ENCODE measurements at regions not wholly inside any gene's neighbourhood (a gene's known extent, or its start where the extent isn't known, plus 50 kb on each side); places are given as distances from the start of the nearest gene placed in this dataset.

DNA sequence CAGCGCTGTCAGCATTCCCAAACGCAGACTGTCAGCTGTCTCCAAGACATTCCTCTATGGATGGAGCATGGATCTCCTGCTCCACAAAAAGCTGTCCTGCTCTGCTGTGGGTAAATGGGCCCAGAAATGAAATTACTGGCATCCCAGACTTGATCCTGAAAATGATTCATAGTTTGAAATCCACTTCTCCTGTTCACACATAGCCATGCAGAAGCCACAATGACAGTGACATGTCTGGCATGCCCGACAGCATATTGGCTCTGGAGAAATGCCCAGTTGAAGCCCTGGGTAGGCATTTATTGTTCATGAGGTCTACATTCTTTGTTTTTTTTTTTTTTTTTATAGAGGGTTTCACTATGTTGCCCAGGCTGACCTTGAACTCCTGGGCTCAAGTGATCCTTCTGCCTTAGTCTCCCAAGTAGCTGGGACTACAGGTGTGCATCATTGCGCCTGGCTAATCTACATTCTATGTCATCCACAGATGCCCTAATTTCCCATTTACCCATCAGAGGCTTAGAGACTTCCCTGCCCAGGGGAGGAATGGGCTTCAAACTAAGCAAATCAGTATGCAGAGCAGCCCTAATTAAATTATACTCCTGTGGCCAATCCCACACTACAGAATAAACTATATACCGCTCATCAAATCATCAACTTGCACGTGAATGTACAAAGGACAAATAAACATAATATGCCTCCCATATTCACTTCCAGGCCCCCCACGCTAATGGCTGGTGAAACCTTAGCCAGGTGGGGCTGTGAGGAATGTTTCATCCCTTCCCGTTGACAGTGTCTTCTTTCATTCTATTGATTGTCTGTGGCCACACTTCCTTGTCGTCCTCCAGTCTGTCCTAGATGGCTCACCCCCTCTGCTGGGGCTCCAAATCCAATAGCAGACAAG is 61.8 kb upstream of the EEPD1 start:
- no peak for DNase-seq (ENCODE audit: low read depth, low spot score)
- Histone ChIP-seq H3K27me3 (ENCODE audit: insufficient read depth, insufficient read length) (no peaks in the 10 kb centered on the region), H3K36me3 (ENCODE audit: insufficient read depth, insufficient read length, low read length) (no peaks in the 10 kb centered on the region), H3K9ac (ENCODE audit: insufficient read length, low read depth) (no peak overlapping the region), H3K4me3 (ENCODE audit: insufficient read length, low read depth) (no peak overlapping the region), H3K9me3 (ENCODE audit: insufficient read depth, low read length) (peaks cover 20% of the 10 kb centered on the region), H3K4me1 (ENCODE audit: insufficient read depth, insufficient read length) (no peaks in the 10 kb centered on the region)
- TF ChIP-seq YY1 (IDR thresholded peaks at IDR 0.05; ENCODE audit: insufficient read depth, insufficient read length) (no peak), SUZ12 (IDR thresholded peaks at IDR 0.05; ENCODE audit: extremely low read depth, insufficient read depth, insufficient read length) (no peak), ZNF274 (IDR thresholded peaks at IDR 0.05; ENCODE audit: low read depth, low read length) (no peak)

DNA sequence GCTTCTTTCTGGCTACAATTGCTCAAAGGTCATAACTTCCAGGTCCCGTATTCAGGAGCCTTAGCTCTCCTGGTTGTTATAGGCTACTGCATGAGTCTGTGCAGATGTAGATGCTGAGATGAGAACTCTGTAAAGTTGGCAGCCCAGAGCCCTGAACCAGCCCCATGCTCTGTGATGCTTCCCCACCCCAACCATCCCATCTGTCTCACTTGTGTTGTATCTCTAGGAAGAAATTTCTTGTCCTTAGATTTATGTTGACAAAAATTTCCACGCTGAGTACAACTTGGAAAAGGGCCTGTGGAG is 61.2 kb upstream of the EEPD1 start:
- no peak overlapping the region for H3K9ac ChIP-seq (ENCODE audit: insufficient read length, low read depth)

DNA sequence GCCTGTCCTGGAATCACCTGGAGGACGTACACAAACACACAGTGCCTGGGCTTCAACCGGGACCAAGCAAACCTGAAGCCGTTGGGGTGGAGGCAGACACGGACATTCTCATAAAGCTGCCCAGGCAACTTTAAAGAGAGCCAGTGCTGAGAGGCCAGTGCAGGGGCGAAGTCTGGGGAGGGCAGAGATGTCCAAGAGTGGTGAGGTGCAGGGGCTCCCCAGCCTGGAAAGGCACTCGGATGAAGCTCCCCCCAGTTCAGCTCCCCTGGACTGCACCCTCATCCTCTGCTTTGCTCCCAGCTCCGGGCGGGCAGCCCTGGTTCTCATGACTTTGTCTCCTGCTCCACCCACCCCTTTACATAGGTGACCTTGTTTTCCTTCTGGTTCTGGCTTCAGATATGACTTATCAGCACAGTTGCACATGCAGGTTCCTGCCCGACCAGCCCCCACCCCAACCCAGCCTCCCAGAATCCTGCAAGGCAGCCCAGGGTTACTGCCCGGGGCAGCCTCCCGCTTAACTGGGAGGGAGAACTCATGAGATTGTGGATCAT is 60.8 kb upstream of the EEPD1 start:
- no peak overlapping the region for H3K4me3 ChIP-seq (ENCODE audit: insufficient read length, low read depth)

More for the DNA sequence above, 61.2 kb upstream of the EEPD1 start:
- H3K27me3 ChIP-seq (ENCODE audit: insufficient read depth, insufficient read length): no peaks in the 10 kb centered on the region
- DNase-seq (ENCODE audit: low read depth, low spot score): no peak
- H3K4me1 ChIP-seq (ENCODE audit: insufficient read depth, insufficient read length): no peaks in the 10 kb centered on the region
- H3K4me3 ChIP-seq (ENCODE audit: insufficient read length, low read depth): no peak overlapping the region
- H3K36me3 ChIP-seq (ENCODE audit: insufficient read depth, insufficient read length, low read length): no peaks in the 10 kb centered on the region
- peaks cover 20% of the 10 kb centered on the region for H3K9me3 ChIP-seq (ENCODE audit: insufficient read depth, low read length)
- TF ChIP-seq ZNF274 (IDR thresholded peaks at IDR 0.05; ENCODE audit: low read depth, low read length): no peak

DNA sequence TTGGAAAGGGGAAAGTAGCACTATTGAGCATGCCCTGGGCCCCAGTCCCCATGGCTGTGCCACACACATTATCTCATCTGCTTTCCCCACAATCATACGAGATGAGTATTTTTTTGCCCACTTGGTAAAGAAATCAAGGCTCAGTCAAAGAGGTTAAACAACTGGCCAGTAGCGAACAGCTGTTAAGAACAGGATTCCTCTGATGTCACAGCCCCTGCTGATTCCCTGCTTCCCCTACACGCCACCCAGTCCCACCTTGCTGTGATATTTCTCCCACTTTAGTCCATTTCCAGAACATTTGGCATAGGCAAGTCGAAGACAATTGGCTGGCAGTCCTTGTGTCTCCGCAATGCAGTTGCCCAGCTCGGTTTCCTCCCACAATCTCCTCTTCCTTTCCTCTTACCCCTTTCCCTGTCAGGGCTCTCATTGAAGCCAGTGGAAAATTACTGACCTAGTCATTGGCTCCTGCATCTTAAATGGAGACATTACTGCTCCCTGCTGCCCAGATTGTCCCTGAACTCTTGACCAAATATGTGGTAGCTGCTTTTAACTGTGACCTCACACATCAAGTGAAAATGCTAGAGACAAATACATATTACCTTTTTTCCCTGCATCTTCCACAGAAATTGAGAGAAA is 56.5 kb upstream of the EEPD1 start:
- Histone ChIP-seq H3K9ac (ENCODE audit: insufficient read length, low read depth) (no peak overlapping the region), H3K9me3 (ENCODE audit: insufficient read depth, low read length) (no peaks in the 10 kb centered on the region), H3K36me3 (ENCODE audit: insufficient read depth, insufficient read length, low read length) (no peaks in the 10 kb centered on the region), H3K4me3 (ENCODE audit: insufficient read length, low read depth) (no peak overlapping the region), H3K4me1 (ENCODE audit: insufficient read depth, insufficient read length) (no peaks in the 10 kb centered on the region), H3K27me3 (ENCODE audit: insufficient read depth, insufficient read length) (no peaks in the 10 kb centered on the region)
- TF ChIP-seq ZNF274 (IDR thresholded peaks at IDR 0.05; ENCODE audit: low read depth, low read length) (no peak), SUZ12 (IDR thresholded peaks at IDR 0.05; ENCODE audit: extremely low read depth, insufficient read depth, insufficient read length) (no peak), YY1 (IDR thresholded peaks at IDR 0.05; ENCODE audit: insufficient read depth, insufficient read length) (no peak)
- no peak for DNase-seq (ENCODE audit: low read depth, low spot score)

More for the DNA sequence above, 60.8 kb upstream of the EEPD1 start:
- no peaks in the 10 kb centered on the region for H3K4me1 ChIP-seq (ENCODE audit: insufficient read depth, insufficient read length)
- H3K9ac ChIP-seq (ENCODE audit: insufficient read length, low read depth): no peak overlapping the region
- TF ChIP-seq YY1 (IDR thresholded peaks at IDR 0.05; ENCODE audit: insufficient read depth, insufficient read length): no peak
- TF ChIP-seq ZNF274 (IDR thresholded peaks at IDR 0.05; ENCODE audit: low read depth, low read length): no peak
- no peak for TF ChIP-seq SUZ12 (IDR thresholded peaks at IDR 0.05; ENCODE audit: extremely low read depth, insufficient read depth, insufficient read length)
- no peaks in the 10 kb centered on the region for H3K36me3 ChIP-seq (ENCODE audit: insufficient read depth, insufficient read length, low read length)
- DNase-seq (ENCODE audit: low read depth, low spot score): no peak
- H3K27me3 ChIP-seq (ENCODE audit: insufficient read depth, insufficient read length): no peaks in the 10 kb centered on the region
- peaks cover 20% of the 10 kb centered on the region for H3K9me3 ChIP-seq (ENCODE audit: insufficient read depth, low read length)

DNA sequence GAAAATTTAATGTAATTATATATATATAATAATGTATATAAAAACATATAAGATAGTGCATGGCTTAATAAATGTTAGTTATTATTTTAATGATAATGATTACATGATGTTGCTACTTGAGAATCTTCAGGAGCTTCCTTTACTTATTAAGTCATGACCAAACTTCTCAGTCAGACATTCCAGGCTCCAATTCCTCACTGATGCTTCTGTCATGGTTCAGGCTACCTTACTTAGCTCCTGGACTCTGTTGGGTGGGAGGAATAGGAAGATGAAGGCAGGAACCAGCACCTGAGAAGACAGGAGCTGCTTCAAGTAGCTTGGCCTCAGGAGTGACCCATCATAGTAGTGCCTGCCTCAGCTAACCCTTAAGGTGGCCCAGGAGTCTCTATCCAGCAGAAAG is 55.0 kb upstream of the EEPD1 start:
- TF ChIP-seq YY1 (IDR thresholded peaks at IDR 0.05; ENCODE audit: insufficient read depth, insufficient read length): no peak
- no peak for TF ChIP-seq ZNF274 (IDR thresholded peaks at IDR 0.05; ENCODE audit: low read depth, low read length)
- TF ChIP-seq SUZ12 (IDR thresholded peaks at IDR 0.05; ENCODE audit: extremely low read depth, insufficient read depth, insufficient read length): no peak

DNA sequence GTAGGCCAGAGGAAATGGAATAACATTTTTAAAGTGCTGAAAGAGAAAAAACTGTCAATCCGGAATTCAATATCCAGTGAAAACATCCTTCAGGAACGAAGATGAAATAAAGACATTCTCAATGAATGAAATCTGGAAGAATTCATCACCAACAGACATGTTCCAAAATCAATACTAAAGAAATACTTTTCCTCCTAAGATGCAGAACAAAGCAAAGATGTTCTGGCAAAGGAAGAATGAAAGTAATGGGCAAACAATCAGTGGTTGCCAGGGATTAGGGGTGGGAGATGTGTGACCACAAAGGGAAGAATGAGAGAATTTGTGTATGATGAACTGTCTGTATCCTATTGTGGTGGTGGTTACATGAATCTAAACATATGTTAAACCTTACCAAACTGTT is 52.8 kb upstream of the EEPD1 start:
- Histone ChIP-seq H3K4me3 (ENCODE audit: insufficient read length, low read depth) (no peak overlapping the region), H3K4me1 (ENCODE audit: insufficient read depth, insufficient read length) (no peaks in the 10 kb centered on the region), H3K27me3 (ENCODE audit: insufficient read depth, insufficient read length) (no peaks in the 10 kb centered on the region), H3K9ac (ENCODE audit: insufficient read length, low read depth) (no peak overlapping the region), H3K36me3 (ENCODE audit: insufficient read depth, insufficient read length, low read length) (no peaks in the 10 kb centered on the region), H3K9me3 (ENCODE audit: insufficient read depth, low read length) (no peaks in the 10 kb centered on the region)
- TF ChIP-seq YY1 (IDR thresholded peaks at IDR 0.05; ENCODE audit: insufficient read depth, insufficient read length) (no peak), ZNF274 (IDR thresholded peaks at IDR 0.05; ENCODE audit: low read depth, low read length) (no peak), SUZ12 (IDR thresholded peaks at IDR 0.05; ENCODE audit: extremely low read depth, insufficient read depth, insufficient read length) (no peak)
- DNase-seq (ENCODE audit: low read depth, low spot score): no peak

More for the DNA sequence above, 55.0 kb upstream of the EEPD1 start:
- no peak for DNase-seq (ENCODE audit: low read depth, low spot score)
- H3K36me3 ChIP-seq (ENCODE audit: insufficient read depth, insufficient read length, low read length): no peaks in the 10 kb centered on the region
- H3K9ac ChIP-seq (ENCODE audit: insufficient read length, low read depth): no peak overlapping the region
- no peaks in the 10 kb centered on the region for H3K4me1 ChIP-seq (ENCODE audit: insufficient read depth, insufficient read length)
- no peak overlapping the region for H3K4me3 ChIP-seq (ENCODE audit: insufficient read length, low read depth)
- H3K9me3 ChIP-seq (ENCODE audit: insufficient read depth, low read length): no peaks in the 10 kb centered on the region
- H3K27me3 ChIP-seq (ENCODE audit: insufficient read depth, insufficient read length): no peaks in the 10 kb centered on the region

DNA sequence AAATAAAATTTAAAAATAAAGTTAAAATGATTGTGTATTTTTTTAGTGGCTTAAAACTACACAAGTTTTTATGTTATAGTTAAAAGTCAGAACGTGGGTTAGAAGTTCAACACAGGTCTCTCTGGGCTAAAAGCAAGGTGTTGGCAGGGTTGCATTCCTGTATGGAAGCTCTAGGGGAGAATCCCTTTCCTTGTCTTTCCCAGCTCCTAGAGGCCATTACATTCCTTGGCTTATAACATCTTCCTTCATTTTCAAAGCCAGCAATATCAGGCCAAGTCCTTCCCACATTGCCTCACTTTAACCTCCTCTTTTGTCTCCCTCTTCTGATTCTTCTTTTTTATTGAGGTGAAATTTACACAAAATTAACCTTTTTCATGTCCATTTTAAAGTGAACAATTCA is 52.4 kb upstream of the EEPD1 start:
- DNase-seq (ENCODE audit: low read depth, low spot score): no peak
- H3K9ac ChIP-seq (ENCODE audit: insufficient read length, low read depth): no peak overlapping the region
- no peaks in the 10 kb centered on the region for H3K9me3 ChIP-seq (ENCODE audit: insufficient read depth, low read length)
- no peaks in the 10 kb centered on the region for H3K36me3 ChIP-seq (ENCODE audit: insufficient read depth, insufficient read length, low read length)
- no peak overlapping the region for H3K4me3 ChIP-seq (ENCODE audit: insufficient read length, low read depth)
- no peak for TF ChIP-seq SUZ12 (IDR thresholded peaks at IDR 0.05; ENCODE audit: extremely low read depth, insufficient read depth, insufficient read length)
- TF ChIP-seq ZNF274 (IDR thresholded peaks at IDR 0.05; ENCODE audit: low read depth, low read length): no peak
- no peak for TF ChIP-seq YY1 (IDR thresholded peaks at IDR 0.05; ENCODE audit: insufficient read depth, insufficient read length)
- no peaks in the 10 kb centered on the region for H3K4me1 ChIP-seq (ENCODE audit: insufficient read depth, insufficient read length)
- H3K27me3 ChIP-seq (ENCODE audit: insufficient read depth, insufficient read length): no peaks in the 10 kb centered on the region
